AG09319 (cell line): ENCODE measurements at regions not wholly inside any gene's neighbourhood (a gene's known extent, or its start where the extent isn't known, plus 50 kb on each side); places are given as distances from the start of the nearest gene placed in this dataset.

Experiments
- DNase-seq: peaks from one replicate; pipeline ENCODE4 v3.0.0-alpha.2; 2010; ENCODE audit warnings: low read depth; ENCODE audit errors: extremely low read depth
- CTCF ChIP-seq: IDR thresholded peaks from 2 replicates; pipeline ENCODE4 v1.5.1; 2011; ENCODE audit warnings: low read depth, mild to moderate bottlenecking, inconsistent platforms, low read length, moderate library complexity

GRCh38 chr9:38118862-38119438 is 49.9 kb upstream of the SHB start:
- no peak for TF ChIP-seq CTCF
- DNase-seq: no peak
